Trophoblast cell (in vitro differentiated cells and primary cell): ENCODE measurements at regions not wholly inside any gene's neighbourhood (a gene's known extent, or its start where the extent isn't known, plus 50 kb on each side); places are given as distances from the start of the nearest gene placed in this dataset.

ENCODE experiments used
- DNase-seq, 2 donors: peaks; one replicate each; pipeline ENCODE4 v3.0.0-alpha.2; 2016
- H2AFZ ChIP-seq: 2 replicates; pipeline ENCODE4 v1.6.1; 2013; ENCODE audit warnings: low read length, moderate library complexity, mild to moderate bottlenecking; ENCODE audit not compliant: insufficient read depth, poor library complexity
- H2AK5ac ChIP-seq: 2 replicates; pipeline ENCODE4 v1.6.1; 2013; ENCODE audit warnings: mild to moderate bottlenecking, low read length
- H2BK120ac ChIP-seq: 2 replicates; pipeline ENCODE4 v1.6.1; 2013; ENCODE audit warnings: low read length, mild to moderate bottlenecking, moderate library complexity; ENCODE audit not compliant: insufficient read depth, poor library complexity
- H2BK12ac ChIP-seq: 2 replicates; pipeline ENCODE4 v1.6.1; 2013; ENCODE audit warnings: mild to moderate bottlenecking, low read length, moderate library complexity
- H2BK5ac ChIP-seq: 2 replicates; pipeline ENCODE4 v1.6.1; 2013; ENCODE audit warnings: low read length, low read depth, moderate library complexity, mild to moderate bottlenecking; ENCODE audit not compliant: poor library complexity
- H3K14ac ChIP-seq: 2 replicates; pipeline ENCODE4 v1.6.1; 2013; ENCODE audit warnings: mild to moderate bottlenecking, low read length
- H3K18ac ChIP-seq: 2 replicates; pipeline ENCODE4 v1.6.1; 2013; ENCODE audit warnings: mild to moderate bottlenecking, low read length
- H3K23ac ChIP-seq: 2 replicates; pipeline ENCODE4 v1.6.1; 2013; ENCODE audit warnings: low read length
- H3K27ac ChIP-seq: 2 replicates; pipeline ENCODE4 v1.5.1; 2013; ENCODE audit warnings: low read depth, mild to moderate bottlenecking, inconsistent platforms, low read length, moderate library complexity
- H3K27me3 ChIP-seq: 2 replicates; pipeline ENCODE4 v1.6.1; 2013; ENCODE audit warnings: inconsistent platforms, mild to moderate bottlenecking, low read length, moderate library complexity; ENCODE audit not compliant: insufficient read depth
- H3K36me3 ChIP-seq, 2 experiments: 1 replicate in 1 of 2; 2 replicates in 1 of 2; pipeline ENCODE4 v1.6.1; 2013; ENCODE audit warnings: low read length in 2 of 2, mild to moderate bottlenecking in 2 of 2, moderate library complexity in 1 of 2; ENCODE audit not compliant: insufficient read depth in 2 of 2, control insufficient read depth in 1 of 2
- H3K4ac ChIP-seq: 2 replicates; pipeline ENCODE4 v1.6.1; 2013; ENCODE audit warnings: low read depth, mild to moderate bottlenecking, low read length, moderate library complexity
- H3K4me1 ChIP-seq, 2 experiments: 1 replicate in 1 of 2; 2 replicates in 1 of 2; pipeline ENCODE4 v1.6.1; 2013; ENCODE audit warnings: low read length in 2 of 2, mild to moderate bottlenecking in 2 of 2, moderate library complexity in 1 of 2; ENCODE audit not compliant: insufficient read depth in 2 of 2, control insufficient read depth in 1 of 2
- H3K4me2 ChIP-seq: 2 replicates; pipeline ENCODE4 v1.6.1; 2013; ENCODE audit warnings: inconsistent platforms, mild to moderate bottlenecking, low read length, moderate library complexity
- H3K4me3 ChIP-seq: 2 replicates; pipeline ENCODE4 v1.5.1; 2013; ENCODE audit warnings: mild to moderate bottlenecking, low read depth, low read length, inconsistent platforms
- H3K79me1 ChIP-seq: one replicate; pipeline ENCODE4 v1.6.1; 2013; ENCODE audit warnings: low read length
- H3K79me2 ChIP-seq: 2 replicates; pipeline ENCODE4 v1.6.1; 2013; ENCODE audit warnings: low read length, mild to moderate bottlenecking; ENCODE audit not compliant: control insufficient read depth, insufficient read depth, poor library complexity
- H3K9ac ChIP-seq: 2 replicates; pipeline ENCODE4 v1.6.1; 2013; ENCODE audit warnings: mild to moderate bottlenecking, low read length
- H3K9me3 ChIP-seq: 2 replicates; pipeline ENCODE4 v1.6.1; 2013; ENCODE audit warnings: low read depth, mild to moderate bottlenecking, control low read depth, inconsistent platforms, low read length; ENCODE audit not compliant: insufficient read depth
- H4K12ac ChIP-seq: 2 replicates; pipeline ENCODE4 v1.6.1; 2013; ENCODE audit warnings: low read depth, mild to moderate bottlenecking, low read length, moderate library complexity
- H4K8ac ChIP-seq: 2 replicates; pipeline ENCODE4 v1.6.1; 2013; ENCODE audit warnings: low read depth, mild to moderate bottlenecking, low read length, moderate library complexity
- H4K91ac ChIP-seq: one replicate; pipeline ENCODE4 v1.6.1; 2013; ENCODE audit warnings: low read depth, mild to moderate bottlenecking, low read length, moderate library complexity
- WGBS: extraction: QIAGEN DNeasy Blood & Tissue Kit; methylation state at CpG from one replicate; pipeline ENCODE4 v1.1.7; 2013; ENCODE audit warnings: missing lambda C conversion rate; ENCODE audit not compliant: insufficient read length, insufficient coverage; ENCODE audit errors: extremely low coverage; 5-methylcytosine and 5-hydroxymethylcytosine counted together

DNA sequence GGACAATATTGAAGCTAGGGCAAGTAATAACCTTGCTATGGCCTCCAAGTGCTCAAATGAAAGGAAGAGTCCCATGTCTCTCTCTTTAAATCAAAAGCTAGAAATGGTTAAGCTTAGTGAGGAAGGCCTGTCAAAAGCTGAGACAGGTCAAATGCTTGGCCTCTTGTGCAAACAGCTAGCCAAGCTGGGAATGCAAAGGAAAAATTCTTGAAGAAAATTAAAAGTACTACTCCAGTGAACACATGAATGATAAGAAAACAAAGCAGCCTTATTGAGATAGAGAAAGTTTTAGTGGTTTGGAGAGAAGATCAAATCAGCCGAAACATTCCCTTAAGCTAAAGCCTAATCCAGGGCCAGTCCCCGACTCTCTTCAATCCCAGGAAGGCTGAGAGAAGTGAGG lies 84.1 kb upstream of the PLEKHA5 start:
- no peak overlapping the region for H3K23ac ChIP-seq
- DNase-seq, result no peak
- no peak overlapping the region for H3K27ac ChIP-seq
- H2BK12ac ChIP-seq, result no peak overlapping the region
- no peaks in the 10 kb centered on the region for H3K4me1 ChIP-seq
- H4K8ac ChIP-seq, result no peak overlapping the region
- H3K79me2 ChIP-seq, result no peaks in the 10 kb centered on the region
- H2AFZ ChIP-seq, result no peak overlapping the region
- H3K4me3 ChIP-seq, result no peak overlapping the region
- H3K14ac ChIP-seq, result no peak overlapping the region
- H4K91ac ChIP-seq, result no peak overlapping the region
- H2BK120ac ChIP-seq, result no peak overlapping the region
- H3K27me3 ChIP-seq, result no peaks in the 10 kb centered on the region
- no peaks in the 10 kb centered on the region for H3K36me3 ChIP-seq
- H2AK5ac ChIP-seq, result no peak overlapping the region
- H3K4ac ChIP-seq, result no peak overlapping the region
- H3K9ac ChIP-seq, result no peak overlapping the region
- no peak overlapping the region for H2BK5ac ChIP-seq
- H4K12ac ChIP-seq, result no peak overlapping the region
- no CpG with 5 or more reads among the region's 2 CpGs for WGBS
- H3K79me1 ChIP-seq, result no peaks in the 10 kb centered on the region
- H3K9me3 ChIP-seq, result no peaks in the 10 kb centered on the region
- H3K18ac ChIP-seq, result no peak overlapping the region
- H3K4me2 ChIP-seq, result no peak overlapping the region

DNA sequence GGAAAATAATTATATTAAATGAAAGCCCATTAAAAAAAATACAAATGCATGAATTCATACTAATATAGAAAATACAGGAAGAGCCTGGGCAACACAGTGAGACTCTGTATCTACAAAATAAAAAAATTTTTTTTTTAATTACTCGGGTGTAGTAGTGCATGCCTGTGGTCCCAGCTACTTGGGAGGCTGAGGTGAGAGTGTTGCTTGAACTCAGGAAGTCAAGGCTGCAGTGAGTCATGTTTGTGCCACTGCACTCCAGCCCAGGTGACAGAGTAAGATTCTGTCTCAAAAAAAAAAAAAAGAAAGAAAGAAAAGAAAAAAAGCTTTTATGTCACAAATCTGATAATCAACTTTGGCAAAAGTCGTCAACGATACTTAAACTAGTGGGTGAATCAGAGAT lies 80.6 kb upstream of the PLEKHA5 start:
- no peak overlapping the region for H3K23ac ChIP-seq
- H2BK120ac ChIP-seq, result no peak overlapping the region
- H4K12ac ChIP-seq, result no peak overlapping the region
- no peaks in the 10 kb centered on the region for H3K36me3 ChIP-seq
- no peak overlapping the region for H3K4me3 ChIP-seq
- no peak overlapping the region for H3K4me2 ChIP-seq
- no peak overlapping the region for H3K14ac ChIP-seq
- no CpG with 5 or more reads among the region's 3 CpGs for WGBS
- no peak overlapping the region for H2BK5ac ChIP-seq
- no peak overlapping the region for H4K91ac ChIP-seq
- no peaks in the 10 kb centered on the region for H3K79me2 ChIP-seq
- no peak overlapping the region for H2BK12ac ChIP-seq
- no peak overlapping the region for H2AFZ ChIP-seq
- no peak overlapping the region for H3K27ac ChIP-seq
- no peak overlapping the region for H3K9ac ChIP-seq
- no peak overlapping the region for H4K8ac ChIP-seq
- no peak for DNase-seq
- H3K18ac ChIP-seq, result no peak overlapping the region
- H3K9me3 ChIP-seq, result no peaks in the 10 kb centered on the region
- no peak overlapping the region for H3K4ac ChIP-seq
- no peaks in the 10 kb centered on the region for H3K4me1 ChIP-seq
- H2AK5ac ChIP-seq, result no peak overlapping the region
- H3K79me1 ChIP-seq, result no peaks in the 10 kb centered on the region
- no peaks in the 10 kb centered on the region for H3K27me3 ChIP-seq

DNA sequence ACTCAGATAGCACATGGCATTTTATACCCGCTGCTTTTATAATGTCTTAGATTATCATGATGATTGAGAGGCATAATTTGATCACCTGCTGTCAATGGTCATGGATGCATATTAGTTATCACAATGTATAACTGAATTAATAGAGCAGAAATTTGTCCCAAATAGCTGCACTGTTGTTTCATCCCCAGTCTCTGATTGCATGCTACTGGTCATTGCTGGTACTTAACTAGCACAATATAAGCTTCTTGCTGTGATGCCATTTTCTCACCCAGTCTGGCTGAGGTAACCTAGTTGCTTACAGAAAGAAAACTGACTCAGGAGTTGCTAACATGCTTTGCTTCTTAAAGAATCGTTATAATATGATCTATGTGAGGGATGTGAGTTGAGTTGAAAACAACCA lies 76.8 kb upstream of the PLEKHA5 start:
- Histone ChIP-seq H3K4me3 (no peak overlapping the region), H3K9me3 (no peaks in the 10 kb centered on the region), H4K8ac (no peak overlapping the region), H3K9ac (no peak overlapping the region), H2BK12ac (no peak overlapping the region), H3K79me1 (no peaks in the 10 kb centered on the region), H3K4me1 (no peaks in the 10 kb centered on the region), H4K12ac (no peak overlapping the region), H2BK5ac (no peak overlapping the region), H3K4me2 (no peak overlapping the region), H2AK5ac (no peak overlapping the region), H3K36me3 (no peaks in the 10 kb centered on the region), H4K91ac (no peak overlapping the region), H2AFZ (no peak overlapping the region), H3K23ac (no peak overlapping the region), H3K14ac (no peak overlapping the region), H3K79me2 (no peaks in the 10 kb centered on the region), H3K27me3 (no peaks in the 10 kb centered on the region), H2BK120ac (no peak overlapping the region), H3K4ac (no peak overlapping the region), H3K27ac (no peak overlapping the region), H3K18ac (no peak overlapping the region)
- DNase-seq, result no peak
- WGBS, result no CpG with 5 or more reads among the region's 2 CpGs

DNA sequence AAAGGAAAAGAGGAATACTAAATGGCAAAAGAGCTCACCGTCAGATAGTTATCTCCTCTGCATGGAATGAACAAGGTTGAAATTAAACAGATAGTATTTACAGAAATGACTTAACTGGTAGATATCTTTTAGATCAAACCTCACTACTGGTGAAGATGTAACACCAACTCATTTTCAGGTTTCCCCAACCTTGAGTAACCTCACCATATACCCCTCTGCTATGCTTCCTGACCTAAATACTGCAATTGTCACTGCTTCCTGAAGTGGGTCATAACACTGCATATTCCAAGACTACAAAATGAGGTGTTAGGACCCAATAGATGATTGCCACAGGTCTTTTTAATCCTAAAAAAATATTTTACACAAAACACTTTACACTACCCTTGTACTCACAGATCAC lies 76.3 kb upstream of the PLEKHA5 start:
- no peaks in the 10 kb centered on the region for H3K36me3 ChIP-seq
- no peak overlapping the region for H3K14ac ChIP-seq
- H2BK12ac ChIP-seq, result no peak overlapping the region
- H4K91ac ChIP-seq, result no peak overlapping the region
- no peak overlapping the region for H2AK5ac ChIP-seq
- no peak overlapping the region for H3K4ac ChIP-seq
- no peak overlapping the region for H3K4me3 ChIP-seq
- no CpG with 5 or more reads among the region's 1 CpG for WGBS
- no peak for DNase-seq
- no peaks in the 10 kb centered on the region for H3K4me1 ChIP-seq
- no peaks in the 10 kb centered on the region for H3K9me3 ChIP-seq
- no peak overlapping the region for H3K23ac ChIP-seq
- H3K27ac ChIP-seq, result no peak overlapping the region
- no peak overlapping the region for H3K4me2 ChIP-seq
- H2BK120ac ChIP-seq, result no peak overlapping the region
- H3K79me1 ChIP-seq, result no peaks in the 10 kb centered on the region
- H4K12ac ChIP-seq, result no peak overlapping the region
- H3K18ac ChIP-seq, result no peak overlapping the region
- no peak overlapping the region for H3K9ac ChIP-seq
- no peaks in the 10 kb centered on the region for H3K27me3 ChIP-seq
- no peak overlapping the region for H2BK5ac ChIP-seq
- no peaks in the 10 kb centered on the region for H3K79me2 ChIP-seq
- no peak overlapping the region for H4K8ac ChIP-seq
- H2AFZ ChIP-seq, result no peak overlapping the region
